Neutrophil (primary cell): ENCODE measurements at regions not wholly inside any gene's neighbourhood (a gene's known extent, or its start where the extent isn't known, plus 50 kb on each side); places are given as distances from the start of the nearest gene placed in this dataset.

Experiments used
- H3K27ac ChIP-seq: fragments of 200-600 bp; sonication (generic); 2 replicates; pipeline ENCODE4 v1.5.1; 2016; ENCODE audit warnings: mild to moderate bottlenecking, moderate library complexity
- H3K27me3 ChIP-seq: fragments of 200-600 bp; sonication (generic); 2 replicates; pipeline ENCODE4 v1.6.0; 2016; ENCODE audit warnings: mild to moderate bottlenecking
- H3K36me3 ChIP-seq: fragments of 200-600 bp; sonication (generic); 2 replicates; pipeline ENCODE4 v1.5.1; 2017
- H3K4me1 ChIP-seq, 2 experiments: fragments of 200-600 bp in 1 of 2; sonication (generic) in 1 of 2; 1 replicate in 1 of 2; 2 replicates in 1 of 2; pipeline versions ENCODE4 v1.5.1 to v1.6.1; 2013 to 2016; ENCODE audit warnings: low read depth in 1 of 2, low read length in 1 of 2, mild to moderate bottlenecking in 1 of 2, moderate library complexity in 1 of 2; ENCODE audit not compliant: control insufficient read depth in 1 of 2, insufficient read depth in 1 of 2
- H3K4me3 ChIP-seq, 2 experiments: fragments of 200-600 bp in 1 of 2; sonication (generic) in 1 of 2; 1 replicate in 1 of 2; 2 replicates in 1 of 2; pipeline ENCODE4 v1.5.1; 2013 to 2016; ENCODE audit warnings: low read depth in 1 of 2, low read length in 1 of 2, mild to moderate bottlenecking in 1 of 2, moderate library complexity in 1 of 2
- H3K9me3 ChIP-seq: fragments of 200-600 bp; sonication (generic); 2 replicates; pipeline ENCODE4 v1.5.1; 2016
- TF ChIP-seq, protein P1 (sequence below): fragments of 200-600 bp; sonication (generic); IDR thresholded peaks from 2 replicates; pipeline ENCODE4 v1.5.1; 2016; ENCODE audit warnings: antibody characterized with exemption

DNA sequence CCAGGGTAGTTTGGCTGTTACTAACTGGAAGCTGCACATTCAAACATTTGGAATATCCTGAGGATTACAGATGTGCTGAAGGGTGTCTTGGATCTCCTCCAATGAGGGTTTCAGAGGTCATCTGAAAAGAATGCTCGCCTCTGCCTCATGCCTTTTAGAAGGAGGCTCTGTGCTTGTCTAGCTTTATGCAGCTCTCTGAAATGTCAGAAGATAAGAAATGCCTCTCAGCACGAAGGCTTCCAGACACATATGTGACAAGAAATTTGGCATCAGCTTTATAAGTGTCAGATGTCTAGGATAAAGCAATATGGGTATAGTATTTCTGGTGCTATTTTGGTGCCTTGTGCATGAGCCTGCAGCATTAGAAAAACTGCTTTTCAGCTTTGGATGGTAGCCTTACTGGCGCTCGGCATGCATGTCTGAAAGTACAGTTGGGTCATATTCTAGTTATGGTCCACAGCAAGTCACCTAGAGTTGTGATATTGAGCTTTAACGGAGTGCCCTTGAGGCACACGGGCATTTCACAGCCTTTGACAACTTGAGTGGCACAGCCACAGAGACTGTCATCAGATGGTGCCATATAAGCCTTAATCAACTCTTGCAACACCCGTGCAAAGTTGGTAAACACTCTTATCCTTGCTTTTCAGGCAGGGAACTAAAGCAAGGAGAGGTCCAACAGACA, 70.8 kb upstream of the PGRMC2 start:
- Histone ChIP-seq H3K4me1 (no peaks in the 10 kb centered on the region), H3K4me3 (no peak overlapping the region), H3K36me3 (no peaks in the 10 kb centered on the region), H3K9me3 (no peaks in the 10 kb centered on the region), H3K27me3 (no peaks in the 10 kb centered on the region), H3K27ac (no peak overlapping the region)
- TF ChIP-seq, protein P1, sequence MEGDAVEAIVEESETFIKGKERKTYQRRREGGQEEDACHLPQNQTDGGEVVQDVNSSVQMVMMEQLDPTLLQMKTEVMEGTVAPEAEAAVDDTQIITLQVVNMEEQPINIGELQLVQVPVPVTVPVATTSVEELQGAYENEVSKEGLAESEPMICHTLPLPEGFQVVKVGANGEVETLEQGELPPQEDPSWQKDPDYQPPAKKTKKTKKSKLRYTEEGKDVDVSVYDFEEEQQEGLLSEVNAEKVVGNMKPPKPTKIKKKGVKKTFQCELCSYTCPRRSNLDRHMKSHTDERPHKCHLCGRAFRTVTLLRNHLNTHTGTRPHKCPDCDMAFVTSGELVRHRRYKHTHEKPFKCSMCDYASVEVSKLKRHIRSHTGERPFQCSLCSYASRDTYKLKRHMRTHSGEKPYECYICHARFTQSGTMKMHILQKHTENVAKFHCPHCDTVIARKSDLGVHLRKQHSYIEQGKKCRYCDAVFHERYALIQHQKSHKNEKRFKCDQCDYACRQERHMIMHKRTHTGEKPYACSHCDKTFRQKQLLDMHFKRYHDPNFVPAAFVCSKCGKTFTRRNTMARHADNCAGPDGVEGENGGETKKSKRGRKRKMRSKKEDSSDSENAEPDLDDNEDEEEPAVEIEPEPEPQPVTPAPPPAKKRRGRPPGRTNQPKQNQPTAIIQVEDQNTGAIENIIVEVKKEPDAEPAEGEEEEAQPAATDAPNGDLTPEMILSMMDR = no peak

DNA sequence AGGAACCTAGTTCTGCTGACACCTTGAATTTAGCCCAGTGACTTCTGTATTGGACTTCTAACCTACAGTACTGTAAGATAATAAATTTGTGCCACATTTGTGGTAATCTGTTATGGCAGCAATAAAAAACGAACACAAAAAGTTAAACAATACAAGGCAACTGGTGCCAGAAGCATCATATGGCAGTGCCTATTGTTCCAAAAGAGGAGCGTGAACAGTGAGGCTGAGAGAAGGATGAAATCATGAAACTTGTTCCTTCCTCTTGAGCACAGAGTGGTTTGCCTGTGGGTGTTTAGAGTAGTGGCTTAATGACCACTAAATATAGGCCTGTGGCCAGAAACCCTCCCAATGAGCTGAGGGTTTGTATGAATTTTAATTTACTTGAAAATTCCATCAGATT, 69.7 kb upstream of the PGRMC2 start:
- TF ChIP-seq, protein P1 = no peak
- no peak overlapping the region for H3K4me3 ChIP-seq
- no peak overlapping the region for H3K27ac ChIP-seq

DNA sequence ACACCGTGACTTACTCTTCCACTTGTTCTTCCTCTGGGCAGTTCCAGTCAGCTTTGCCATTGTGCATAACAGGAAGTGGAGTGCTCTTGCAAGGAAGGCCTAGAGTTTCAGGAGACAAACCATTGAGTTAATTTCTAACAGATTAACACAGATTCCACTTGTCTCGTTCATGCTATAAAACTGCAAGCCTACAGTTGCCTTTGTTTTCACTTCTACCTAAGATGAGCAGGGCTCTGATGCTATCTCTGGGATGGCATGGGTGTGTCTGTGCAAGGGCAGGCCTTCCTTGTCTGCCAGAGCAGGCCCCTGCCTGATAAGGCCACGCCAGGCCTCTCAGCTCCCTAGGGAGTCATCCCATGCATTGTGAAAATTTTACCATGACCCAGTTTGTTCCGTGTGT, 67.7 kb upstream of the PGRMC2 start:
- H3K27ac ChIP-seq = no peak overlapping the region

More for the DNA sequence above, 69.7 kb upstream of the PGRMC2 start:
- Histone ChIP-seq H3K9me3 (no peaks in the 10 kb centered on the region), H3K4me1 (no peaks in the 10 kb centered on the region), H3K36me3 (no peaks in the 10 kb centered on the region), H3K27me3 (no peaks in the 10 kb centered on the region)

DNA sequence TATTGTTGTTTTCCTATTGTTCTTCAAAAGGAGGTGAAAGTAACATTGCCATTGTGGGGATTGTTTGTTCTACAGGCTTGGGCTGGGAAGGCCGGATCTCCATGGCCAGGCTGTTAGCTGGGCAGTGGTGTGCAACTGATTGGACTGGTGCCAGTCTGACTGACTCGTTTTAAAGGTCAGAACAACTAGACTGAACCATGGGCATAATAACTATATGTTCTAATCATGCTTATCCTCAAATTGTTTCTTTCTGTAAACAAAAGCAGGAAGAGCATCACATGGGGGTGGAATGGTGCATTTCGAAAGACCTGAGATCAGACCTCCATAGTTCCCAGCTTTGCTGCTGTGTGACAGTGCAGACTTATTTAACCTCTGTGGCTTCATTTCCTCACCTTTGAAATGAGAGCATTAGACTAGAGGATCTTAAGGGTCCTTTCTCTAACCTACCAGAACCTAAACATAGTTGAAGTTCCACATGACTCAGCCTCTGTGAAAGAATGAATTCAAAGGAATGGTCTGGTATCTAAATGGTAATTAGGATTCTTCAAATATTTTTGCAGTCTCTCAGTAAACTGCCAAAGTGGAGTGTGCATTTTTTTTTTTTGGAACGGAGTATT, 66.7 kb upstream of the PGRMC2 start:
- TF ChIP-seq, protein P1 = no peak
- Histone ChIP-seq H3K4me3 (no peak overlapping the region), H3K4me1 (no peaks in the 10 kb centered on the region), H3K9me3 (no peaks in the 10 kb centered on the region), H3K27ac (no peak overlapping the region), H3K27me3 (no peaks in the 10 kb centered on the region), H3K36me3 (no peaks in the 10 kb centered on the region)

More for the DNA sequence above, 67.7 kb upstream of the PGRMC2 start:
- Histone ChIP-seq H3K9me3 (no peaks in the 10 kb centered on the region), H3K4me3 (no peak overlapping the region), H3K4me1 (no peaks in the 10 kb centered on the region), H3K36me3 (no peaks in the 10 kb centered on the region), H3K27me3 (no peaks in the 10 kb centered on the region)
- TF ChIP-seq, protein P1 = no peak

DNA sequence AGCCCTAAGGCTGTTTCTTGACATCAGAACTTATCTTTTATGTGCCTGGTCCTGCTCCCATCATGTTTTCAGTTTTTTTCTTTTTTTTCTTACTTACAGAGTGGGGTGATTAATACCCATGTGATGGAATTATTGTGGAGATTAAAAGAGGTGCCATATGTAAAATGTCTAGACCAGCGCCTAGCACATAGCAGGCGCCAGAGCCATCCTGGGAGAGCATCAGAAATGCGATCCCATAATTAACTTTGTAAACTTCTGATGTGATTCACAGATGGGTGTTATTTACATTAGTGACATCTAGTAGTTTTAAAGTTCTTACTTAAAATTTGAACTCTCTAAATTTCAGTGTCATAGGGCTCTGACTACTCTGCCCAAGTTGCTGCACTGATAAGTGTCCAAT, 66.2 kb upstream of the PGRMC2 start:
- H3K27me3 ChIP-seq = no peaks in the 10 kb centered on the region
- H3K27ac ChIP-seq = no peak overlapping the region
- H3K4me1 ChIP-seq = no peaks in the 10 kb centered on the region
- no peaks in the 10 kb centered on the region for H3K9me3 ChIP-seq
- H3K4me3 ChIP-seq = no peak overlapping the region
- TF ChIP-seq, protein P1 = no peak
- no peaks in the 10 kb centered on the region for H3K36me3 ChIP-seq
